ENCODE measurements at regions not wholly inside any gene's neighbourhood (a gene's known extent, or its start where the extent isn't known, plus 50 kb on each side); places are given as distances from the start of the nearest gene placed in this dataset.

DNA sequence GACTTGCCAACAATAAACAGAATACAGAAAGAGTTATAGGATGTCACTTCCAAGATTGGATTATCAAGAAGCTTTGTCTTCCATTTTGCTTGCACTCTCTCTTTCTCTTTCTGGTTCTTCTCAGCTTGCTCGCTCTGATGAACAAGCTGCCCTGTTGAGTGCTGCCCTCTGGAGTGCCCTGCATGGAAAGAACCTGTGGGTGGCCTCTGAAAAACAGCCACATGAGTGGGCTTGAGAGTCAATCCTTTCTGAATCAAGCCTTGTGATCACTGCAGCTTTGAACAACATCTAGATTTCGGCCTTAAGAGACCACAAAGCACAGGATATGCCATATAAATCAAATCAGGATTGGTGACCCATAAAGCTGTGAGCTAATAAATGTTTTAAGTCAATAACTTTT, 185.1 kb downstream of the KIF2B start:
- DNase-seq (ENCODE audit: low spot score) = no peak

DNA sequence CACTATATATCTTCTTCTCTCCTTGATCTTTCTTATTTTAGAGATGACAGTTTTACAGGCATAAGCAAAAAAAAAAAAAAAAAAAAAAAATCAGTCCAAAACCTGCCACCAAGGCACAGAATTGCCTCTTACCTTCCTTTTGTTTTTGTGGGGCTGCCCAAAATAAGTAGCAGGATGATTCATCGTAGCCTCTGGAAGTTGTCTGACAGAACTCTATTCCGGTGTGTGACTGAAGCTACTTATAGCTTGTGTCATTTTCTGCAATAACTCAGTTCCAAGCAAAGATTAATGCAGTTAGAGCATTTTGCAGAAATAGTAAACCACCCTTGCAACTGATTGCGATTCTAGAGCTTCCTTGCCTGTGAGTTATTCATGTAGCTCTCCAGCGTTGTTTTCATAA, 186.8 kb downstream of the KIF2B start:
- DNase-seq (ENCODE audit: low spot score) = no peak

GRCh38 chr17:54013072-54013471, 190.3 kb downstream of the KIF2B start:
- DNase-seq (ENCODE audit: low spot score) = no peak

DNA sequence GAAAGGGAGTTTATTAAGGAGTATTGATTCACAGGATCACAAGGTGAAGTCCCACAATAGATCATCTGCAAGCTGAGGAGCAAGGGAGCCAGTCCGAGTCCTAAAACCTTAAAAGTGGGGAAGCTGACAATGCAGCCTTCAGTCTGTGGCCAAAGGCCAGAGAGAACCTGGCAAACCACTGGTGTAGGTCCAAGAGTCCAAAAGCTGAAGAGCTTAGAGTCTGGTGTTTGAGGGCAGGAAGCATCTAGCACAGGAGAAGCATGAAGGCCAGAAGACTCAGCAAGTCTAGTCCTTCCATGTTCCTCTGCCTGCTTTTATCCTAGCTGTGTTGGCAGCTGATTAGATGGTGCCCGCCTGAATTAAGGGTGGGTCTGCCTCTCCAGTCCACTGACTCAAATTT, 193.0 kb downstream of the KIF2B start:
- DNase-seq (ENCODE audit: low spot score) = no peak

GRCh38 chr17:54021418-54021817, 198.7 kb downstream of the KIF2B start:
- DNase-seq (ENCODE audit: low spot score) = no peak

GRCh38 chr17:54028986-54029580, 206.4 kb downstream of the KIF2B start:
- DNase-seq (ENCODE audit: low spot score) = no peak

GRCh38 chr17:54029986-54030385, 207.3 kb downstream of the KIF2B start:
- no peak for DNase-seq (ENCODE audit: low spot score)

- no peak for DNase-seq (ENCODE audit: low spot score)
These were observed 223.8 kb downstream of the KIF2B start for GRCh38 chr17:54046570-54046969.

GRCh38 chr17:54063639-54064038, 240.9 kb downstream of the KIF2B start:
- DNase-seq (ENCODE audit: low spot score) = no peak

DNA sequence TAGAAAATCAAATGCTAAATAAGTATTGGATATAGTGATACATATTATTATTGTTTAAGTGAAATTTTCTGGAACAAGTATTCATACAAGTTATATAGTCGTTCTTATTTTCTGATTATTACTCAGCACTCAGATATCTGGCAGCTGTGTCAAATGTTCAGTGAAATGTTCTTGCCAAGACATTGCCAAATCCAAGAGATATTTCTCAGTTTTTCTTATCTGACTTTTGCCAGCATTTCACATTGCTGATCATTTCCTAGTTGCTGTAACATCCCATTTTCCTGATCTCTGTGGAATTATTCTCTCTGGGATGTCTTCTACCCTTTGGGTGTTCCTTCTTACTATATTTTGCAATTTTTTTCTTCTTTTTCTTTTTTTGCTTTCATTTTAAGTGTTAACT, 262.3 kb downstream of the KIF2B start:
- no peak for DNase-seq (ENCODE audit: low spot score)

DNA sequence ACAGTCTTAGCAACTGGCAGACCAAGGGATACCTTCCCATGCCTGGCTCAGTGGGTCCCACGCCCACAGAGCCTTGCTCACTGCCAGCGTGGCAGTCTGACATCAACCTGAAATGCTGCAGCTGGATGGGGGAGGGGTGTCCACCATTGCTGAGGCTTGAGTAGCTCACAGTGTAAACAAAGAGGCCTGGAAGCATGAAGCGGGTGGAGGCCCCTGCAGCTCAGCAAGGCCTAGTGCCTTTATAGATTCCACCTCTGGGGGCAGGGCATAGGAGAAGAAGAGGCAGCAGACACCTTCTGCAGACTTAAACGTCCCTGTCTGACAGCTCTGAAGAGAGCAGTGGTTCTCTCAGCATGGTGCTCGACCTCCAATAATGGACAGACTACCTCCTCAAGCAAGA, 263.2 kb downstream of the KIF2B start:
- DNase-seq (ENCODE audit: low spot score) = no peak

- no peak for DNase-seq (ENCODE audit: low spot score)
These were observed 273.5 kb downstream of the KIF2B start for GRCh38 chr17:54096216-54096615.

- no peak for DNase-seq (ENCODE audit: low spot score)
These were observed 276.5 kb downstream of the KIF2B start for GRCh38 chr17:54099221-54099620.

DNA sequence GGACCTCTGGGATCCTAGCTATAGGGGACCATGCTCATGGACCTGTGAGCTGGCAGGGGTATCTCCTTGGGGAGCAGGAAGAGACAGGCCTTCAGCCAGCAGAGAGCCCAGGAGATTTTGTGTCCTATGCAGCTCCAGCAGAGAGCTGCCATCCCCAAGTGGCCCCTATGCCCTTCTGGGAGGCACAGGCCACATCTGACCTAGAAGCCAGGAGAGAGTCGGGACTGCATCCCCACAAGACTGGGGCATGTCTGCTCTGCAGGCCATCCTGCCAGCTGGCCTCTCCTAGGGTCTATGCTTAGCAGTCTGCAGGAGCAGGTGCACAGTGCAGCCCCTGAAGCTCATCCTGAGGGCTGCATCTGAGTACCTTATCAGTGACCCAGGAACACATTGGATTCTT, 279.5 kb downstream of the KIF2B start:
- no peak for DNase-seq (ENCODE audit: low spot score)

DNA sequence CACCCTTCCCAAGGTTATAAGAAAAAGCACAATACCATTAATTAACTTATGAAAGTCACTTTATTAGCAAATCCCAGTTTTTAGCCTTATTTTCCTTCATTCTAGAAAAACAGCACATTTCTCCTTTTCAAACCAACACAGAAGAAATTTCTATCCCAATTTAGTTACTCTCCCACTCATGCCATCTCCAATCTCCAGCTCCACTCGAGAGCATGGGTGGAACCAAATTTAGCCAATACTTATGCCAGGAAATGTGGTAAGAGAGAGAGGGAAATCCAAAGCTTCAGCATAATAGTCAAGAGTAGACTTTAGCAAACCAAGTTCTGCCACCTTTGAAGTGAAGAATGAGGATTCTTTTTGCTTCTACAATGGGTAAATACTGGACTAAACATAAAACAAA, 288.8 kb downstream of the KIF2B start:
- DNase-seq (ENCODE audit: low spot score) = no peak

DNA sequence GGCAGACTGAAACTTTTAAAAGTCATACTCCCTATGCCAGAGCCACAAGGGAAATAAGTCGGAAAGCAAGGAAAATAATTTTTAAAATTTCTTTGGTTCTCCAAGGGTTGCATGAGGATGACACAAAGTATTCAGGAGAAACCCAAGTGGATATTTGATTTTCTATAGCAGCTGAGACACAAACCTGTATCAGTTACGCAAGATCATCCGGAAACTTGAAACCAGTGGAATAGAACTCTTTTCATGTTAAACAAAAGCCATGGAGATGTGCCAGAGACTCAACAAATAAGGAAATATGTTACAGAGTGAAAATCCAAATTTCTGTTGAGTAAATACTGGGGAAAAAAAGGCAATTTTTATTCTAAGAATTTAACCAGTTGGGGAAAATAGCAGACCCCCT, 294.7 kb downstream of the KIF2B start:
- no peak for DNase-seq (ENCODE audit: low spot score)

- no peak for DNase-seq (ENCODE audit: low spot score)
These were observed 301.7 kb downstream of the KIF2B start for GRCh38 chr17:54124456-54124855.

DNA sequence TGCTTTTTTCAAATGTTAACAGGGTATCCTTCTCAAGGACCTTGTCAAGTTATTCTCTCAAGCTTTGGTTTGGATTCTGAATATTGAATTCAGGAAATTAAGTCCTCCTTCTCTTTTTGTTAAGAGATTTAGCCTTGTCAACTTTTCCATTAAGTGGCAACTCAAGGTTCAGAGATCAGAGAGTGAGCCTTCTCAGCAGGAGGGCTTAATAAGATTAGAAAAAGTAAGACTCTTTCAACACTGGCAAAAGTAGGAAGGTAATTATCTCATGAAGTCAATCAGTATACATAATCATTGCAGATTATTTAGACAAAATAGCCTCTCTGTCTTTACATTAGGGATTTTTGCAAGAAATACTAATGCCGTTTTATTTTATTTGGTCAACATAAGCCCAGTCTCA, 330.7 kb downstream of the KIF2B start:
- DNase-seq (ENCODE audit: low spot score) = no peak

DNA sequence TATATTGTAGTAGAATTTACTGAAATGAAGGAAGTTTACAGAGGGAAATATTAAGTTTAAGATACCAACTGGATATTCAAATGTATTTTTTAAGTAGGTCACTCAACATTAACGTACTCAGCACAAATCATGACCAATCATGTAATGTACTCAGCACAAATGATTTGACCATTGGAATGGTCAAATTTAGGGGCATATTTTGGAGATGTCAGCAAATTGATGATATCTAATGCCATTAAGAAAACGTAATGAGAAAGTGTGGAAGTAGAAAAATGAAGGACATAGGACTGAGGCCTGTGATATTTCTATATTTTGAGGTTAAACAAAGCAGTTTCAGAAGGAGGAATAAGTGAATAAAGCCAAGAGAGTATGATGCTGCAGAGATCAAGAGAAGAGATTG, 334.8 kb downstream of the KIF2B start:
- no peak for DNase-seq (ENCODE audit: low spot score)

- no peak for DNase-seq (ENCODE audit: low spot score)
These were observed 349.6 kb downstream of the KIF2B start for GRCh38 chr17:54172096-54172984.

- DNase-seq (ENCODE audit: low spot score) = no peak
These were observed 350.2 kb downstream of the KIF2B start for GRCh38 chr17:54172985-54173316.

GRCh38 chr17:54177606-54178308, 355.0 kb downstream of the KIF2B start:
- no peak for DNase-seq (ENCODE audit: low spot score)

- DNase-seq (ENCODE audit: low spot score) = no peak
These were observed 358.2 kb downstream of the KIF2B start for GRCh38 chr17:54180950-54181349.

Data from activated CD4-positive, alpha-beta T cell treated with anti-CD3 and anti-CD28 coated beads, Interleukin-2, Interleukin-4, amounts not matched to agents 100 ng/mL and 50 ng/mL, durations not matched to agents 16 hours and 8 hours (primary cell).